Lower leg skin (tissue), 4 donors: ENCODE measurements at regions not wholly inside any gene's neighbourhood (a gene's known extent, or its start where the extent isn't known, plus 50 kb on each side); places are given as distances from the start of the nearest gene placed in this dataset.
"Not testable (repeated sequence)": the region's sequence is repeated elsewhere in the genome, so short reads cannot be mapped to it uniquely, and the experiment has no call there.

Experiments used
- DNase-seq, 2 donors: peaks; one replicate each; pipeline ENCODE4 v3.0.0-alpha.2; 2019; ENCODE audit warnings: low spot score in 2 of 2
- H3K4me3 ChIP-seq: fragments of 200-600 bp; sonication (generic); 2 replicates; pipeline ENCODE4 v1.5.1; 2017; ENCODE audit warnings: mild to moderate bottlenecking, low read depth; ENCODE audit not compliant: poor library complexity, severe bottlenecking
- POLR2A ChIP-seq, 2 donors: fragments of 450-650 bp; IDR thresholded peaks; one replicate each; pipeline ENCODE4 v1.6.1; 2016 to 2017; ENCODE audit warnings: antibody characterized with exemption in 2 of 2, mild to moderate bottlenecking in 1 of 2, moderate library complexity in 1 of 2
- WGBS, 2 donors: methylation state at CpG; one replicate each; pipeline ENCODE4 v1.1.5; 2018; 5-methylcytosine and 5-hydroxymethylcytosine counted together
- intact Hi-C: fragments of 100-400 bp; cut with DNase I; formaldehyde crosslinking; loops from one replicate; pipeline ENCODE4 v1.15.0; 2023; ENCODE audit warnings: low total_unique reads
- TF ChIP-seq, protein P1 (sequence below), 3 donors: fragments of 450-650 bp; IDR thresholded peaks; one replicate each; pipeline ENCODE4 v1.5.1; 2016; ENCODE audit warnings: antibody characterized with exemption in 3 of 3, mild to moderate bottlenecking in 3 of 3, moderate library complexity in 2 of 3

DNA sequence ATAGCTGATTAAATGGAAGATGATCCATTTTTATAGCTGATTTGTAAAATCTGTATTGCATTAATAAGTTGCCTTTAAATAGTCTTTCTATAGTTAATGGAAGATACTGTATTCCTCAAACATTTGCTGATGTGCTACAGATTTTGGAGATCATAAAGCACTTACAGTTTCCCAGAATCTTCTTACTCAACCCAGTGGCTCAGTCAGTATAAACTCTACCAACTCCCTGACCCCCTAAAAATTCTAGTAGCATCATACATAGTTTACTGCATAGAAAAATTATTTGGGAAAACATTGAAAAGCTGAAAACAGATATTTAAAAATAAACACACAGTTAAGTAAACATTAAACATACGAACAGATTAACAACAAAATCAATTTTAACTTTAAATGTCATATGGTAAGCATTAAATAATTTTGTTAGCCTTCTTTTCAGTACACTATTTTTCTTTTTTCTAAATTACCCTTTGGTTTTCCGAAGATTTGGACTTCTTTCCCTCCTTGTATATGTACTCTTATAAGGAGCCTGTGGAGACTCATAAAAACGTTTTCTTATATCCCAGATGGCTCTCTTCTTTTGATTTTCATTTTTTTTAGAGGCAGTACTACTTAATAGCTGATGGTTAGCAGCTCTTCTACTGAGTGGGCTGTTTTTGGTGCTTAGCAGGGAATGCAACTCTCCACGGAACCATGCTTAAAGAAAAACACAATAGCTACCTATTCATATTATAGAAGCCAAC is 62.7 kb upstream of the BMP5 start:
- no peak overlapping the region for H3K4me3 ChIP-seq
- intact Hi-C loops: no loop called here
- DNase-seq: no peak
- WGBS, 2 donors: 60 to 63% methylated on average over 4 of the region's 4 CpGs
- TF ChIP-seq, protein P1, sequence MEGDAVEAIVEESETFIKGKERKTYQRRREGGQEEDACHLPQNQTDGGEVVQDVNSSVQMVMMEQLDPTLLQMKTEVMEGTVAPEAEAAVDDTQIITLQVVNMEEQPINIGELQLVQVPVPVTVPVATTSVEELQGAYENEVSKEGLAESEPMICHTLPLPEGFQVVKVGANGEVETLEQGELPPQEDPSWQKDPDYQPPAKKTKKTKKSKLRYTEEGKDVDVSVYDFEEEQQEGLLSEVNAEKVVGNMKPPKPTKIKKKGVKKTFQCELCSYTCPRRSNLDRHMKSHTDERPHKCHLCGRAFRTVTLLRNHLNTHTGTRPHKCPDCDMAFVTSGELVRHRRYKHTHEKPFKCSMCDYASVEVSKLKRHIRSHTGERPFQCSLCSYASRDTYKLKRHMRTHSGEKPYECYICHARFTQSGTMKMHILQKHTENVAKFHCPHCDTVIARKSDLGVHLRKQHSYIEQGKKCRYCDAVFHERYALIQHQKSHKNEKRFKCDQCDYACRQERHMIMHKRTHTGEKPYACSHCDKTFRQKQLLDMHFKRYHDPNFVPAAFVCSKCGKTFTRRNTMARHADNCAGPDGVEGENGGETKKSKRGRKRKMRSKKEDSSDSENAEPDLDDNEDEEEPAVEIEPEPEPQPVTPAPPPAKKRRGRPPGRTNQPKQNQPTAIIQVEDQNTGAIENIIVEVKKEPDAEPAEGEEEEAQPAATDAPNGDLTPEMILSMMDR (IDR thresholded peaks at IDR 0.05): no peak
- TF ChIP-seq POLR2A (IDR thresholded peaks at IDR 0.05): no peak

DNA sequence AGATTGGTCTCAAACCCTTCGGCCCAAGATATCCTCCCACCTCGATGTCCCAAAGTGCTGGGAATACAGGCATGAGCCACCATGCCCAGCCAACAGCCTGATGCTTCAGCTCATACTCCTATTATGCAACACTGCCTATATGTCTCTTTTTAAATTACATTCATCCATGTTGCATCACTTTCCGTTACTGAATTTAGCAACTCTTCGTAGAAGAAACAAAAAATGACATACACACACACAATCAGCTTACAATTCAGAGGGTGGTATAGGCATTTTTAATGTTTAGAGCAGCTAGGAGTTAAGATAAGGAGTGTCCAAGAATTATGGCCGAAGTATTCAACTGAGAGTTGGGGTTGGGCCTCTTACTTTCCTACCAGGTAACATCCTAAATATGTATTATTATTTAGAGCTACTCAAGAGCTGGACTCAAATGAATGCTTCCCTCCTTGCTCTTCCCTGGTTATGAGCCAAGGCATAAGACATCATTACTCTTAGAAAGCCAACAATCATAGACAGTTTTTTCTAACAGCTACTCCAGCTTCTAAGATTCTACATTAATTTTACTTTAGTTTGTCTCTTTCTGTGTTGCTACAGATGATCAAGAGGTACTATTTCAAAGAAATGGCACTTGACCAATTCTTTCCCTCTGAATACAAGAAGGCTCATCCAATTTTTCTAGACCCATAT is 62.0 kb upstream of the BMP5 start:
- intact Hi-C loops: no loop called here
- DNase-seq: no peak
- H3K4me3 ChIP-seq: no peak overlapping the region
- 88 to 89% methylated on average over 5 of the region's 5 CpGs for WGBS, 2 donors
- TF ChIP-seq POLR2A (IDR thresholded peaks at IDR 0.05): no peak
- TF ChIP-seq, protein P1 (IDR thresholded peaks at IDR 0.05): no peak

DNA sequence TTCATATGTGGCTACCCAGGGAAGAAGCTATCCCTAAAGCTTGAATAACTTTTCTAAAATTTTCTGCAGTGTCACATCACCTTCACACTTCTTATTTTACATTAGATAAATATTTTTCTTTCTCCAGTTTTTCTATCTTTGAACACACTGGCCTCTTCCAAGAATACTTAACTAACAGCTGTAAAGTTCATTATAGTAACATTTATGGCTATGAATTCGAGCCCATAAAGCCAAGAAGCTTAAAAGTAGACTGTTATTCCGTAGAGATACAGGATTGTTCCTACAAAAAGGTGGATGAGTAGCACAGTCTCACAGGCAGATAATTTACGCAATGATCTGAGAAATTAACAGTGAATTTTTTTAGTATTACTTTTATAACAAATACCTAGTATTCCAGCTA is 55.7 kb upstream of the BMP5 start:
- no peak for DNase-seq
- TF ChIP-seq, protein P1 (IDR thresholded peaks at IDR 0.05): no peak
- no peak for TF ChIP-seq POLR2A (IDR thresholded peaks at IDR 0.05)
- 79 to 80% methylated on average over 3 of the region's 3 CpGs for WGBS, 2 donors
- intact Hi-C loops: no loop called here
- H3K4me3 ChIP-seq: no peak overlapping the region

DNA sequence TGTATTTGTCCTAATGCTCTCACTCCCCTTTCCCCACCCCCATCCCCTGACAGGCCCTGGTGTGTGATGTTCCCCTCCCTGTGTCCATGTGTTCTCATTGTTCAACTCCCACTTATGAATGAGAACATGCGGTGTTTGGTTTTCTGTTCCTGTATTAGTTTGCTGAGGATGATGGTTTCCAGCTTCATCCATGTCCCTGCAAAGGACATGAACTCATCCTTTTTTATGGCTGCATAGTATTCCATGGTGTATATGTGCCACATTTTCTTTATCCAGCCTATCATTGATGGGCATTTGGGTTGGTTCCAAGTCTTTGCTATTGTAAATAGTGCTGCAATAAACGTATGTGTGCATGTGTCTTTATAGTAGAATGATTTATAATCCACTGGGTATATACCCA is 52.3 kb upstream of the BMP5 start:
- 80 to 83% methylated on average over 2 of the region's 2 CpGs for WGBS, 2 donors
- intact Hi-C loops, DNase-seq, H3K4me3 ChIP-seq: not testable (repeated sequence)

DNA sequence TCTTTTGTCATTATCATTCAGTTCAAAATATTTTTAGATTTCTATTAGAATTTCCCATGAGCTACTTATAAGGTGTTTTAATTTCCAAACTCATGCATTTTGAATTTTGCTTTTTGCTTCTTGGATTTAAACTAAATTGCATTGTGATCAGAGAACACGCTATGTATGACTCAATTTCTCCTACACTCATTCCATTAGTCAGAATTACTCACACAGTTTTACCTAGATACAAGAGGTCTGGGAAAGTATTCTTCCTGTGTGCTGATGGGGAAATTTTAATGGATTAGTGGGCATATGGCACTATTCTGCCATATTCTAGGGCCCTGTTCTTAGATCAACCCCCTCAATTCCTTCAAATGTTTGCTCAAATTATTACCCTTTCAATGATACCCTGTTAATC is 49.9 kb upstream of the BMP5 start:
- DNase-seq: no peak
- 62 to 64% methylated on average over 1 of the region's 1 CpG for WGBS, 2 donors
- intact Hi-C loops: no loop called here
- TF ChIP-seq, protein P1 (IDR thresholded peaks at IDR 0.05): no peak
- no peak for TF ChIP-seq POLR2A (IDR thresholded peaks at IDR 0.05)
- no peak overlapping the region for H3K4me3 ChIP-seq
